Islet of Langerhans (tissue), 1 donor: ENCODE measurements at regions not wholly inside any gene's neighbourhood (a gene's known extent, or its start where the extent isn't known, plus 50 kb on each side); places are given as distances from the start of the nearest gene placed in this dataset.

Experiments
- FAIRE-seq: peaks from one replicate; lab custom pipeline; 2011; peaks lifted over from hg19 to GRCh38; lab: Jason Lieb, UNC

DNA sequence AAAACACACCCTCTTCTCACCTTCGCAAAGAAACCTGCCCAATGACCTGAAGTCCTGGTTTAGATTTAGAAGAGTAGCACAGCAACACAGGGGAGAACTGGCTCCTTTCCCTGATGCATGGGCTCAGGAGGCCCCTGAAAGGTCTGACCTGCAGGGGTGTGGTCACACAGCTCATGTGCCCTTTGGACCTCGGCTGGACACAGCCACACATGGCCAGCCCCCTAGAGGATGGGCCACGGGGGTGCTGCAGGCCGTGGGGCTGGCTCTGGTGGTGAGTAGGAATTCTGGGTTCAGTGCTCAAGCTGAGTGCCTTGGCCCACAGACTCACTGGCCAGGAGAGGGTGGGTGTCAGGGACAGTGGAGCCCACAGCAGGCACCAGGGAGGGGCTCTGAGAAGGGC lies 118.5 kb upstream of the ADCY1 start:
- no peak for FAIRE-seq

DNA sequence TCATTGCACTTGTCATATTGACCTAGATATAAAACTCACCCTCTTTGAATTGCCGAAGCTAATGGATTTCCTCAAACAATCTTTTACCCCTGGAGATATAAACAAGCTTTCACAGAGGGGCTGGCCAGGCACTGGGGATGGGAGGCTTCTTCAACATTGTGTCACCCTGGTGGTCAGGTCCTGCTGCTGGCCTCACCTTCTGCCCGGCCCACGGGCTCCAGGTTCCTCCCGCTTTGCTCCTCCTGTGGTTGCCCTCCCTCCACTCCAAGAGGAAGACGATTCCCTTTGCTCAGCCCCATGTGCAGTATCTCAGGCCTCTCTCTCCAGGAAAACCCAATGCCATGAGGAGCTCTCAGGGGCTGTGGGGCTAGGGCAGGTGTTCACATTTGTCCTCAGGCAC lies 118.1 kb upstream of the ADCY1 start:
- FAIRE-seq = no peak

DNA sequence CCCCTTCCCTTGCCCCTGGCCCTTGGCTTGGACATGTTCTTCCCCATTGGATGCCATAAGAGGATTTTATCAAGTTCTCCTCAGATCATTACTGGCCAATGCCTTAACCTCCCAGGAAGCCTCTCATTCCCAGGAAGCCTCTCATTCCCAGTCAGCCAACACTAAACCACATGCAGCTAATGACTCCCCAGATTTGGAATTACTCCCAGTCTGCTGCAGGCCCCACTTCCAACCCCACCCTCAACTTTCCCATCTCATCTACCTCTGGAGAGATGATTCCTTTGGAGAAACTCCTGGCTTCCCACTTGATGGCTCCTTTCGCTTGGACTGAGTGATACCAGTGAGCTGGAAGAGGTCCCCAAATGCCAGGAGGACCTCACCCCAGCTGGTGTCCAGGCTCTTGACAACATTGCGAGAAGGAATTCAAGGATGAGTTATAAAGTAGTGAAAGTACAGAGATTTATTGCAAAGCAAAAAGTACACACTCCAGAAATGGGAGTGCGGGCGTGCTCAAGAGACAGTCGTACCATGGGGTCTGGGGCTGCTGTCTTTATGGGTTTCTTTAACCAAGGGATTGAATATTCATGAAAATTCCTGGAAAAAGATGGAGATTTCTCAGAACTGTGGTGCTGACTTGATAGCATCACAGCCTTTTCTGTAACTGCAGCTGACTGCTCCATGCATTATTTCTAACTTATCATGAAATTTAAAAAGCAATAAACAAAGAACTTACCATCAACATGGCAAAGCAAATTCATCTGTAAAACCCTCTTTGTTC lies 117.2 kb upstream of the ADCY1 start:
- FAIRE-seq = no peak

DNA sequence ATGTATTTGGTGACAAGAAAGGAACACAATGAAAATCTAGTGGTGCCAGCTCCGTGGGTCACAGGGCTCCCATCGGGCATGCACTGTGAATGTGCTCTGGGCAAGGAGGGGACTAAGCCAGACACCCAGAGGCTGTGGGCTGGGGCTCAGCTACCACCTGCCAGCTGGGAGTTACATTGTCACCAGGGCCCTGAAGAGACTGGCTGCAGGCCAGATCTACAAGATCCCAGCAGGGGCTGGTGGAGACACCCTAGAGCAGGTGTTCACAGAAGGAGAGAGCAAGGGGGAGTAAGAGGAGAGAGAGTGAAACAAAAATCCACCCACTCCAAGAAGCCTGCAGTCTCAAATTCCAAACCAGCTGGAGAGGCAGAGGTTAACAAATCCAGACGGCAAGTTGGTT lies 116.6 kb upstream of the ADCY1 start:
- no peak for FAIRE-seq

DNA sequence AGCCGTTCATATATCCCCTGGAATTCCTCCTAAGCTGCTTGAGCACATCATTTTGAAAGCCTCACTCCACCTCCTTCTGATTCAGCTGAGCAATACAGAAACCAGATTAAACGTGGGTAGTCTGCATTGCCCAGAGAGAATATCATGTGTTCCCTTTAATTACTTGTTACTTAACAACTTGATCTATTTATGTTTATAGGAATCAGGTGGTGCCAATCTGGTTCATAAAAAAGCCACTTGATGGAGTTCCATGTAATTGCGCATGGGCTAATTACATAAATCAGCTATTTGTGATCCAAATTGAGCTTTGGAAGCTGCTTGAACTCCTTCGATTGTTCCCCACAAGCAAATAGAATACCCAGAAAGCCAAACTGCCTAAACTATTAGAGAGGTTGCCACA lies 114.7 kb upstream of the ADCY1 start:
- FAIRE-seq = no peak

DNA sequence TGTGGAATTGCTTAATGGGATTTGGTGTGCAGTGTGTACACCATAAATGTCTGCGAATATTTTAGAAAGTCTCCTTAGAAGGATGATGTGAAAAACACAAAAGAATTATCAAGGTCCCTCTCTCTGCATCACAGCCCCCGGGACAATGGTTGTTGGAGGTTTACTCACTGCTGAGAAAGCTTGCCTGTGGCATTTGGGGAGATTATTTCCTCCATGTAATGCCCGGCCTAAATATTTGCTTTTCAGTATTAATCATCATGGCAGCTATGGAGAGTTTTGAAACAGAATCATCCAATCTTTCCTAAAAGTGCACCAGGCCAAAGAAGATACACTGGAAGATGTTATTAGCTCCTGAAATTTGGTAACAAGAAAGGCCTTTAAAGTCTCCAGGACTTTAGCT lies 113.8 kb upstream of the ADCY1 start:
- no peak for FAIRE-seq

DNA sequence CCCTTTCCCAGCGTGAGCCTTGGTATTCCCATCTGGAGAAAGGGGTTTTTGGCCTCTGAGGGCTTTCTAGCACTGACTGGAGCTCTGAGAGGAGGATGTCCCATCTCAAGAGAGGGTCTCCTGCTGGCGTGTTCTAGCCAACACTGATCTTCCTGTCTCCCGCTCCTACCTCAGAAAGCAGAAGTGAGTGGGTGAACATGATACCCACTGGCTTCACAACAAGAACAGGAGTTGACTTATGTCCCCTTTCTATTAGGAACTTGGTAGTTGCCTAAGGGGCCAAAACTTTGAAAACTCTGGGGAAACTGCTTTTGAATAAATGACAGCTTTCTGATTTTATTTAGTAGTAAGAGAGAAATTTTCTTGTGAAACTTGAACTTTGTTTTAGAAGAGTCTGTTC lies 113.1 kb upstream of the ADCY1 start:
- no peak for FAIRE-seq

DNA sequence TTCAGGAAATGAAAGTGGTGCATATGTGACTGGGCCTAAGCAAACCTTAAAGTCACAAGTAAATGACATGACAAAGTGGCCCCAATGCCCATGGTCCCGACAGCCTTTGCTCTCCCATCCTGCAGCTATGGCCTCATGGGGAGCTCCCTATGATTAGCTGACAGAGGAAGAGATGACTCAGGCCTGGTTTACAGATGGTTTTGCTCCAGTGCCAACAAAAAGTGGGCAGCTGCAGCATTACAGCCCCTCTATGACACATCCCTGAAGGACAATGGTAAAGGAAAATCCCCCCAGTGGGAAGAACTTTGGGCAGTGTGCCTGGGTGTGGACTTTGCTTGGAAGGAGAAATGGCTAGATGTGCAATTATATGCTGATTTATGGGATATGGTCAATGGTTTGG lies 105.1 kb upstream of the ADCY1 start:
- FAIRE-seq = no peak

DNA sequence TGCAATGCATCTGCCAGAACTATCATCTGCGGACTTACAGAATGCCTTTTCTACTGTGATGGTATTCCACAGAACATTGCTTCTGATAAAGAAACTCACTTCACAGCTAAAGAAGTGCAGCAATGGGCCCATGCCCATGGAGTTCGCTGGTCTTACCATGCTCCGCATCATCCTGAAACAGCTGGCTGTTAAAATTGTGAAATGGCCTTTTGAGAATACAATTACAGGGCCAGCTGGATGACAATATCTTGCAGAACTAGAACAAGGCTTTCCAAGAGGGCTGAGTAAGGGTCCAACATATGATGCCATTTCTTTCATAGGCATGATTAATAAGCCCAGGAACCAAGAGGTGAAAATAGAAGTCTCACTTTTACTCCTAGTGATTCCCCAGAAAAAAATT lies 104.1 kb upstream of the ADCY1 start:
- FAIRE-seq = no peak

DNA sequence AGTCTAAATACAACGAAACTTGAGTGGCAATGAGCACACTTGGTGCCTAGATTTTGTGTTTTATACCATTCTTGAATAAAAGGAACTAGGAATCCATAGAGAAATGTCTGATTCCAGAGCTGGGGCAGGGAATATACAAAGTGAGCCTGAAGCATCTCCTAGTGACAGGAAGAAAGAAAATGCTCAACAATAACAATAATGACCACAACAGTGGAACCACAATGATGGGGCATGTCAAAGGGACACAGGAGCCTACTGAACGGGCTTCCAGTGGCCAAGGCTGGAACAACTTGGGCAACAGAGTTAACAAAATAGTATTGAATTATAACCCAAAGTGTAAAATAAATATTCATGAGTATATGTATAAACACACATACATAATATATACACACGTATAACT lies 94.4 kb upstream of the ADCY1 start:
- no peak for FAIRE-seq

DNA sequence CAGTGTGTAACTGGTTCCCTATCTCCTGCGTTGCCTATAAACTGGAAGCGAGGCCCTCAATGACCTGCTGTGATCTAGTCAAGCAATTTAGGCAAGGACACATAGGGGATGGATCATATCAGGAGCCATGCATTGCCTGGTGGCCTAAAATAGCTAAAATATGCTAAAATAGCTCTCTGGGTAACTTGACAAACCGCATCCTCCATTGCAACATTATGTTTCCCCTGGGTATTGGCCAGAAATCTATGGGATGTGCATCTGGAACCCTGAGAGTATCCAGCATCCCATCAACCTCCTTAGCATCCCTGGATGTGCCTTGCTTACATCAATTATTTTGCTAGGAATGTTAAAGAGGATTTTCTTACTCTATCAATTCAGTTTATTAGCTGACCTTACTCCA lies 91.7 kb upstream of the ADCY1 start:
- FAIRE-seq = no peak

DNA sequence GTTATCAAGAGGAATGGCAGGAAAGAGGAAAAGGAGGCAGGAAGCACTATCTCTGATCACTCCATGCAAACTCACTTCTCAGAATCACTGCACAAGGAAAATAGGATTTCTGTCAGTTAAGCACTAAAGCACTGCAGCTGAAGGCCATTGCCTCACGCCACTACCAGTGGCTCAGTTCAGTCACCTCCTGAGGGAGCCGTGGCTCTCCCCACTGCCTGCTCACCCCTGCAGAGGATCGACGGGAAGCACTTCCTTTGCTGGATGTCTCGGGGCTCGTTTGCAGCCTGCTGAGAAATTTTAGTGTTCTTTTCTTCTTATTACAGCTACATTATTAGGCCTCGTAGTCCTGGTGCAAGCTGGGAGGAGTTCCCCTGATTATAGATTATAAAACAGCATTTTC lies 90.1 kb upstream of the ADCY1 start:
- FAIRE-seq = no peak

DNA sequence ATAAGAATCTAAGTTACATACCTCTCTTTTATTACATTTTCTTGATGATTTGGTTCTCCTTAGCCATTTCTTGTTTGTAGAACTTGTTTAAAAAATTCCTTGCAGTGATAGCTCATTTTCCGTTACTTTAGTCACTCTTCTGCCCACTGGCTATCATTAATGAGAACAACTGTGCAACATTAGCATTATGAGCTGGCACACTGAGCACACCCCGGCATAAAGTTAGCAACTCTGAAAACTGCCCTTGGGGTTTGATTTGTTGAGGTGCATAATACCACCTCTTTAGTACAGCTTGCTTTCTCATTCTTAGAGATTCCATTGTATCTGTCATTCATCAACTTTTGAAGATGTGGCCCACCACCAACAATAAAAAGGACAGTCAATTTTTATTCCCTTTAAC lies 87.6 kb upstream of the ADCY1 start:
- no peak for FAIRE-seq

DNA sequence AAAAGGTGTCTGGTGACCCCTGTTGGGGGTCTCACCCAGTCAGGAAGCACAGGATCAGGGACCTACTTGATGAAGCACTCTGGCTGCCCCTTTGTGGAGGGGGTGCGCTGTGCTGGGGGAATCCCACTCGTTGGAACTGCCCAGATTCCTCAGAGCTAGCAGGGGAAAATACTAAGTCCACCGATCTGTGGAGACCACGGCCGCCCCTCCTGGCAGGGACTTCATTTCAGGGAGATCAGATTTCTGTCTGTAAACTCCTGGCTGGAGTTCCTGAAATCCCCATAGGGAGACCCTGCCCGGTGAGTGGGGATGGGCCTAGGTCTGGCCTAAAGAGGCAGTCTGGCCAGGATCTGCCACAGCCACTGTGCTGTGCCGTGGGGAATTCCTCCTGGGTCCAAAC lies 79.3 kb upstream of the ADCY1 start:
- no peak for FAIRE-seq

DNA sequence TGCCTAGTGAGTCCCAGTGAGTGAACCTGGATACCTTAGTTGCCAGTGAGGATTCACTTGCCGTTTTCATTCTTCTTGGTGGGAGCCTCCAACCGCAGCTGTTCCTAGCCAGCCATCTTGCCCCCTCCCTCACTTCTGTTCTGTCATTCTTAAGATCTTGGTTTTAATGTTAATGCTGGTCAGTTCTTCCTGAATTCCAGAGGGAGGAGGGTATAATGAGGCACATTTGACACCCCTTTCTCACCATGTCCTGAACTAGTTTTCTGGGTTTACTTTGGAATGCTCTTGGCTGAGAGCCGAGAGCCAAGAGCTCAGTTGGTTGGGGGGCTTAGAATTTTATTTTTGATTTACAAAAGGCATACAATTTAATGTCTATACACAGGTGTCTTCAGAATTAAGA lies 78.5 kb upstream of the ADCY1 start:
- no peak for FAIRE-seq

DNA sequence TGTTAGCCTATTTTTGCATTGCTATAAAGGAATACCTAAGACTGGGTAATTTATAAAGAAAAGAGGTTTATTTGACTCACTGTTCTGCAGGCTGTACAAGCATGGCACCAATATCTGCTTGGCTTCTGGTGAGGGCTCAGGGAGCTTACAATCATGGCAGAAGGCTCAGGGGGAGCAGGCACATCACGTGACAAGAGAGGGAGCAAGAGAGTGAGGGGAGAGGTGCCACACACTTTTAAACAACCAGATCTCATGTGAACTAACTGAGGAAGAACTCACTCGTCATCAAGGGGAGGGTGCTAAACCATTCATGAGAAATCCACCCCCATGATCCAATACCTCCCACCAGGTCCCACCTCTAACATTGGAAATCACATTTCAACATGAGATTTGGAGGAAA lies 73.9 kb upstream of the ADCY1 start:
- FAIRE-seq = no peak

DNA sequence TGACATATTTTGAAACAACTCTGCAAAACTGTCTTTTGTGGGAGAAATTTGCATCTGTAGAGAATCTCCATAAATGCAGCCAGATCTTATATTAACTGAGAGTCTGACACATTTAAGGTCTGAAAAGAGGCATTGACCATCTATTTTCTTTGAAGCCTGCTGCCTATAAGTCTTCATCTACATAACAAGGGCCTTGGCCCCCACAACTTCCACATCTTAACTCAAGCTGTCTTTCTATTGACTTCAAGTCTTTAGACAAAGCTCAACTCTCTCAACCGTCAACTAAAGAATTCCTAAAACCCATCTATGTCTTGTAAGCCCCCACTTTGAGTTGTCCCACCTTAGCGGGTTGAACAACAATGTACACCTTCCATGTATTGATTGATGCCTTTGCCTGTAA lies 72.4 kb upstream of the ADCY1 start:
- FAIRE-seq = no peak

DNA sequence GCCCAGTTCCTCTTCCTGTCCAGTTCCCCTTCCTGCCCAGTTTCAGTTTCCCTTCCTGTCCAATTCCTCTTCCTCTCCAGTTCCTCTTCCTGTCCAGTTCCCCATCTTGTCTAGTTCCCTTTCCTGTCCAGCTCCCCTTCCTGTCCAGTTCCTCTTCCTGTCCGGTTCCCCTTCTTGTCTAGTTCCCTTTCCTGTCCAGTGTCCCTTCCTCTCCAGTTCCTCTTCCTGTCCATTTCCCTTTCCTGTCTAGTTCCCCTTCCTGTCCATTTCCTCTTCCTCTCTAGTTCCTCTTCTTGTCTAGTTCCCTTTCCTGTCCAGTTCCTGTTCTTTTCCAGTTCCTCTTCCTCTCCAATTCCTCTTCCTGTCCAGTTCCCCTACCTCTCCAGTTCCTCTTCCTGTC lies 68.1 kb upstream of the ADCY1 start:
- no peak for FAIRE-seq

DNA sequence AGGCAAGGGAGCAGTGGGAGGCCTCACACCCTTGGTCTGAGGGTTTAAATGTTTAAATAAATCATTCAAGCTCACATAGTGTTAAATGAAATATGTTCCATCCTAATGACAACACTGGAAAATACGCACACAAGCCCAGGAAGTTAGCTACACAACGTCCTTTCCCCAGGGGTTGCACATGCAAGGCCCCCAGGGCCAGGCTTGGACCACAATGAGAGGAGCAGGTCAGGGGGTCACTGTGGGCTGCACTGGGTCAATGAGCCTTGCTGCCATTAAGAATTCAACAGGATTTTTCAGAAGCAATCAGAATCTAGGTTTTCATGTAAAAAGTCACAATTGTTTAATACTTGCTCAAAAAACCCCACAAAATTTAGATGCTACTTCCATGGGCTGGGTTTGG lies 64.9 kb upstream of the ADCY1 start:
- FAIRE-seq = no peak

DNA sequence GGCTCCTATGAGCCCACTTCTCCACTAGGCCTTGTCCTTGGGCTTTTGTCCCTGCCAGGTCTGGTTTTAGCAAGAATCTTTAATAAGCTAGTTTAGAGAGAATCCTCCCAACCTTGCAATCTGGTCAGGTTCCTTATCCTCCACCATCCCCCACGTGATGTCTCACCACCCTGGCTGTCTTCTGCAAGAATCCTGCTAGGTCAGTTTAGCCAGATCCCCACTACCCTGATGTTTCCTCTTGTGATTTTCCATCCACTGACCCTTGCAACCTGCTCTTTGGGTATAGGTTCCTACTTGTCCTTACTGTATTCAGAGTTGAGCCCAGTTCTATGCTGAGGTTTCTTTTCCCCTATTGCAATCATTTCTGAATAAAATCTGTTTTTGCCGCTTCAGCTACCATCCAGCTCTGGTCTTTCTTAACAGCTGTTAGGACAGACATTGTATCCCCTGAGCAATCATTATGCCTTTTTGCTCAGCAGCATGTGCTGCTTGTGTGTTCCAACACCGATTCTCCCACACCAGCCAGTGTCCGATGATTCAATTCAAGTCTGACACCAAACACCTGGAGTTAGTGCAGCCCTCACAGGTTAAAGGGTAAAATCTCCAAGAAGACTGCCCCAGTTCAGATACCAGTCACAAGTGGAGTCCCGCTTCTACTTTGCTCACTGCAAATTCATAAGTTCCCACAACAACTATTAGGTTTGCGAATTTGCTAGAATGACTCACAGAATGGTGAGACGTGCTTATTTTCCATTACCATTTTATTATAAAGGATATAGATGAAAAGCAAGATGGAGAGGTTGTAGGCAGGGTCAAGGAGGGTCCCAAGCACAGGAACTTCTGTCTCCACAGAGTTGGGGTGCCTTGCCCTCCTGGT lies 62.2 kb upstream of the ADCY1 start:
- FAIRE-seq = no peak

DNA sequence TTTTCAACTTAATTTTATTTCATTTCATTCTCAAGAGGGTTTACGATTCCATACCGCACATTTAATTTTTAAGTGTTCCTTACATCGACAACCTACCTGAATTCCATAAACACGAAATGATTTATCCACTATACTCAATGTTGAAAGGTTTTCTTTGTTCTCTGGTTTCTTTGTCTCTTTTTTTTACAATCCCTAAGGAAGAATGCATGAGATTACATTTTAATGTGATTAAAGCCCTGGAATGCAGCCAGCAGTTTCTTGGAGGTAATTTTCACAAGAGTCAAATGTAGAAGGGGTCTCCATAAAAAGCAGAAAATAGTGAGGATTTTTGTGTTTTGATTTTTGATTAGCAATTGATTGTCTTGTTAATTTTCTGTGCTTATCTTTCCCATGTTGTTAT lies 59.2 kb upstream of the ADCY1 start:
- no peak for FAIRE-seq

DNA sequence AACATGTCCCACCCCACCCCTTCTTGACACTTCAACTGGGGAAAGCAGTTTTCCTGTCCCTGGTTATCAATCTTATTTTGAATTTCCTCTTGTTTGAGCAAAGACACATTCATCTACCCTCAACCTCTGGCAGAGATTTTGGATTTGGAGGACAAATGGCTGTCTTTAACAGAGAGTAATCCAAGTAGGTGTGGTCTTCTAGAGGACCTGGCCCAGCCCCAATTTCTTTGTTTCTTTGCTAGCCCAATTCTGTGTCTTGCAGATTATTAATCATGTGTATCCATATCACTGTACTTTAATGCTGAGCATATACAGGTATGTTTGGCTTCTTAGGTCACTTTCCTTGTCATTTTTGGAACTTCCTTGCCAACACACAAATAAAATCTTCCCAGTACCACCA lies 58.8 kb upstream of the ADCY1 start:
- FAIRE-seq = no peak
